PC-9 (cell line): ENCODE measurements at regions not wholly inside any gene's neighbourhood (a gene's known extent, or its start where the extent isn't known, plus 50 kb on each side); places are given as distances from the start of the nearest gene placed in this dataset.

Experiments used
- CTCF ChIP-seq: fragments of 200-600 bp; sonication (generic); conservative IDR thresholded peaks from 2 replicates; pipeline ENCODE4 v1.6.1; 2017; ENCODE audit warnings: mixed run types, antibody characterized with exemption, mild to moderate bottlenecking, moderate library complexity
- EZH2 ChIP-seq: fragments of 200-600 bp; sonication (generic); IDR thresholded peaks from 2 replicates; pipeline ENCODE4 v1.8.0; 2017; ENCODE audit warnings: antibody characterized with exemption, low read depth

- TF ChIP-seq CTCF (no peak), EZH2 (no peak)
Observed at GRCh38 chr16:74052016-74052415, 244.6 kb upstream of the PSMD7 start.
